IMR-90 (cell line): ENCODE measurements at regions not wholly inside any gene's neighbourhood (a gene's known extent, or its start where the extent isn't known, plus 50 kb on each side); places are given as distances from the start of the nearest gene placed in this dataset.

Experiments
- ATAC-seq: fragments of 200-7000 bp; cut with Tn5 transposase; 2 replicates; pipeline ENCODE4 v1.9.1; 2020; ENCODE audit warnings: low read depth, mild to moderate bottlenecking, moderate library complexity
- BruUV-seq: library from RNA; stranded (reverse); fragments of 400-500 nt; replicated peaks from 2 replicates; lab custom pipeline; 2021; lab: Mats Ljungman, UMichigan
- CTCF ChIA-PET: fragments of 300-600 bp; formaldehyde crosslinking; extraction: SDS; loops from one replicate; lab custom pipeline; 2021; ENCODE audit warnings: antibody characterized with exemption; lab: Yijun Ruan, JAX
- POLR2A ChIA-PET: fragments of 300-600 bp; sonication (Branson Sonifier 250); formaldehyde crosslinking; loops from one replicate; lab custom pipeline; 2022; ENCODE audit warnings: antibody characterized with exemption; ENCODE audit not compliant: unreplicated experiment; lab: Charles Lee
- DNase-seq: peaks from one replicate; pipeline ENCODE4 v3.0.0; 2013
- H2AFZ ChIP-seq: replicated peaks from 2 replicates; pipeline ENCODE3; 2013; ENCODE audit warnings: low read length, mild to moderate bottlenecking; ENCODE audit not compliant: poor library complexity
- H2AK5ac ChIP-seq: 2 replicates; pipeline ENCODE4 v1.6.1; 2013; ENCODE audit warnings: low read depth, low read length, inconsistent platforms
- H2AK9ac ChIP-seq: replicated peaks from 2 replicates; pipeline ENCODE3; 2013; ENCODE audit warnings: mild to moderate bottlenecking, low read depth, low read length, moderate library complexity; ENCODE audit not compliant: poor library complexity
- H2BK120ac ChIP-seq: 2 replicates; pipeline ENCODE4 v1.6.1; 2013; ENCODE audit warnings: low read depth, low read length, inconsistent platforms
- H2BK15ac ChIP-seq: 3 replicates; pipeline ENCODE4 v1.6.1; 2013; ENCODE audit warnings: low read depth, low read length, inconsistent platforms
- H2BK20ac ChIP-seq: 2 replicates; pipeline ENCODE4 v1.6.1; 2013; ENCODE audit warnings: low read depth, mild to moderate bottlenecking, inconsistent platforms, low read length, moderate library complexity
- H2BK5ac ChIP-seq: 2 replicates; pipeline ENCODE4 v1.6.1; 2013; ENCODE audit warnings: mild to moderate bottlenecking, low read depth, low read length, inconsistent platforms; ENCODE audit not compliant: poor library complexity, severe bottlenecking
- H3K14ac ChIP-seq: replicated peaks from 2 replicates; pipeline ENCODE4 v1.6.1; 2013; ENCODE audit warnings: low read depth, low read length, inconsistent platforms
- H3K18ac ChIP-seq: 2 replicates; pipeline ENCODE4 v1.6.1; 2013; ENCODE audit warnings: low read depth, low read length, control low read depth
- H3K23ac ChIP-seq: 2 replicates; pipeline ENCODE4 v1.6.1; 2013; ENCODE audit warnings: low read depth, low read length, inconsistent platforms
- H3K27ac ChIP-seq: 2 replicates; pipeline ENCODE4 v1.5.1; 2013; ENCODE audit warnings: mild to moderate bottlenecking, control low read depth, low read length; ENCODE audit not compliant: insufficient read depth
- H3K27me3 ChIP-seq: 2 replicates; pipeline ENCODE4 v1.6.1; 2013; ENCODE audit warnings: low read length; ENCODE audit not compliant: control insufficient read depth, insufficient read depth
- H3K36me3 ChIP-seq: 2 replicates; pipeline ENCODE4 v1.6.1; 2013; ENCODE audit warnings: low read length, mixed read lengths; ENCODE audit not compliant: control insufficient read depth, insufficient read depth
- H3K4ac ChIP-seq: 2 replicates; pipeline ENCODE4 v1.6.1; 2013; ENCODE audit warnings: low read depth, low read length, inconsistent platforms
- H3K4me1 ChIP-seq: 2 replicates; pipeline ENCODE4 v1.6.1; 2013; ENCODE audit warnings: low read length, mixed read lengths; ENCODE audit not compliant: control insufficient read depth, insufficient read depth
- H3K4me2 ChIP-seq: 2 replicates; pipeline ENCODE4 v1.6.1; 2013; ENCODE audit warnings: low read depth, mild to moderate bottlenecking, control low read depth, low read length, moderate library complexity
- H3K4me3 ChIP-seq: 2 replicates; pipeline ENCODE4 v1.5.1; 2013; ENCODE audit warnings: low read depth, mild to moderate bottlenecking, control low read depth, low read length, moderate library complexity; ENCODE audit not compliant: insufficient read depth
- H3K56ac ChIP-seq: 2 replicates; pipeline ENCODE4 v1.6.1; 2013; ENCODE audit warnings: low read length, inconsistent platforms; ENCODE audit not compliant: insufficient read depth; ENCODE audit errors: extremely low read depth
- H3K79me1 ChIP-seq, 2 experiments: 2 replicates each; pipeline ENCODE4 v1.6.1; 2013; ENCODE audit warnings: low read length in 2 of 2, inconsistent platforms in 1 of 2, low read depth in 1 of 2
- H3K9ac ChIP-seq: 2 replicates; pipeline ENCODE4 v1.6.1; 2013; ENCODE audit warnings: low read depth, low read length, control low read depth
- H3K9me1 ChIP-seq: 2 replicates; pipeline ENCODE4 v1.6.1; 2013; ENCODE audit warnings: low read length, inconsistent platforms; ENCODE audit not compliant: insufficient read depth
- H3K9me3 ChIP-seq: 2 replicates; pipeline ENCODE4 v1.6.1; 2013; ENCODE audit warnings: low read length; ENCODE audit not compliant: control insufficient read depth, insufficient read depth
- H4K20me1 ChIP-seq: 2 replicates; pipeline ENCODE4 v1.6.1; 2013; ENCODE audit warnings: low read length, inconsistent platforms; ENCODE audit not compliant: insufficient read depth
- H4K5ac ChIP-seq: 2 replicates; pipeline ENCODE4 v1.6.1; 2013; ENCODE audit warnings: mild to moderate bottlenecking, low read depth, low read length, control low read depth
- H4K8ac ChIP-seq, 2 experiments: 2 replicates each; pipeline ENCODE4 v1.6.1; 2013; ENCODE audit warnings: low read depth in 2 of 2, low read length in 2 of 2, control low read depth in 1 of 2, inconsistent platforms in 1 of 2
- H4K91ac ChIP-seq: 2 replicates; pipeline ENCODE4 v1.6.1; 2013; ENCODE audit warnings: low read depth, low read length, inconsistent platforms; ENCODE audit not compliant: insufficient read depth
- CEBPB ChIP-seq: IDR thresholded peaks from 2 replicates; pipeline ENCODE4 v1.6.1; 2012; ENCODE audit warnings: low read depth, low read length, improper control_type of control experiment
- dilution Hi-C: fragments of 300-500 bp; cut with HindIII; formaldehyde crosslinking; loops from one replicate; pipeline ENCODE4 v1.14.3; 2018; ENCODE audit warnings: low sequenced_read_pairs; ENCODE audit not compliant: unreplicated experiment
- in situ Hi-C: fragments of 300-500 bp; cut with MboI; formaldehyde crosslinking; loops from 3 replicates; pipeline ENCODE4 v1.14.3; 2019; ENCODE audit warnings: low sequenced_read_pairs, inconsistent platforms, mixed read lengths
- intact Hi-C: fragments of 100-400 bp; cut with micrococcal nuclease; formaldehyde crosslinking; loops from 2 replicates; pipeline ENCODE4 v1.10.0; 2022
- TF ChIP-seq, protein P1 (sequence below): fragments of 150-350 bp; IDR thresholded peaks from 2 replicates; pipeline ENCODE4 v1.6.1; 2017; ENCODE audit warnings: mild to moderate bottlenecking, antibody characterized with exemption, low read length, low read depth

DNA sequence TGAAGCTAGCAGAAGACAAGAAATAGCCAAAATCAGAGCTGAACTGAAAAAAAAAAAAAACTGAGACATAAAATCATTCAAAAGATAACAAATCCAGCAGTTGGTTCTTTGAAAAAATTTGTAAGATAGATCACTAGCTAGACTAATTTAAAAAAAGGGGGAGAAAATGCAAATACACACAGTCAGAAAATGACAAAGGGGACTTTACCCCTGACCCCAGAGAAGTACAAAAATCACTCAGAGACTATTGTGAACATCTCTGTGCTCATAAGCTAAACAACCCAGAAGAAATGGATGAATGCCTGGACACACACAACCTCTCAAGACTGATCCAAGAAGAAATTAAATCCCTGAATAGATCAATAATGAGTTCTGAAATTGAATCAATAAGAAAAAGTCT, 914.3 kb upstream of the API5 start:
- Histone ChIP-seq H2BK15ac (no peak overlapping the region), H4K5ac (no peak overlapping the region), H3K36me3 (no peaks in the 10 kb centered on the region), H3K14ac (no peak overlapping the region), H2AK5ac (no peak overlapping the region), H3K27me3 (no peaks in the 10 kb centered on the region), H3K56ac (no peak overlapping the region), H3K27ac (no peak overlapping the region), H3K9ac (no peak overlapping the region), H4K20me1 (no peaks in the 10 kb centered on the region), H4K8ac (no peak overlapping the region), H2BK20ac (no peak overlapping the region), H2BK120ac (no peak overlapping the region), H3K18ac (no peak overlapping the region), H3K23ac (no peak overlapping the region), H3K79me1 (no peaks in the 10 kb centered on the region), H3K4ac (no peak overlapping the region), H3K9me1 (no peaks in the 10 kb centered on the region), H2AFZ (no peak overlapping the region), H2AK9ac (no peak overlapping the region), H2BK5ac (no peak overlapping the region), H3K9me3 (peaks cover 11% of the 10 kb centered on the region), H3K4me1 (no peaks in the 10 kb centered on the region), H3K4me3 (no peak overlapping the region), H3K4me2 (no peak overlapping the region), H4K91ac (no peak overlapping the region)
- ChIA-PET CTCF (interaction anchor here (0.6 kb wide), 1 partner anchor 47 kb away, joined by 4 read pairs; no protein-coding TSS in a partner anchor), POLR2A (no interaction called here)
- DNase-seq: no peak
- no peak for ATAC-seq
- dilution Hi-C loops: no loop called here
- in situ Hi-C loops: no loop called here
- intact Hi-C loops: no loop called here
- no peak for TF ChIP-seq CEBPB
- TF ChIP-seq, protein P1, sequence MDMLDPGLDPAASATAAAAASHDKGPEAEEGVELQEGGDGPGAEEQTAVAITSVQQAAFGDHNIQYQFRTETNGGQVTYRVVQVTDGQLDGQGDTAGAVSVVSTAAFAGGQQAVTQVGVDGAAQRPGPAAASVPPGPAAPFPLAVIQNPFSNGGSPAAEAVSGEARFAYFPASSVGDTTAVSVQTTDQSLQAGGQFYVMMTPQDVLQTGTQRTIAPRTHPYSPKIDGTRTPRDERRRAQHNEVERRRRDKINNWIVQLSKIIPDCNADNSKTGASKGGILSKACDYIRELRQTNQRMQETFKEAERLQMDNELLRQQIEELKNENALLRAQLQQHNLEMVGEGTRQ: no peak
- no TSS peak for BruUV-seq
